ENCODE measurements at regions not wholly inside any gene's neighbourhood (a gene's known extent, or its start where the extent isn't known, plus 50 kb on each side); places are given as distances from the start of the nearest gene placed in this dataset.

DNA sequence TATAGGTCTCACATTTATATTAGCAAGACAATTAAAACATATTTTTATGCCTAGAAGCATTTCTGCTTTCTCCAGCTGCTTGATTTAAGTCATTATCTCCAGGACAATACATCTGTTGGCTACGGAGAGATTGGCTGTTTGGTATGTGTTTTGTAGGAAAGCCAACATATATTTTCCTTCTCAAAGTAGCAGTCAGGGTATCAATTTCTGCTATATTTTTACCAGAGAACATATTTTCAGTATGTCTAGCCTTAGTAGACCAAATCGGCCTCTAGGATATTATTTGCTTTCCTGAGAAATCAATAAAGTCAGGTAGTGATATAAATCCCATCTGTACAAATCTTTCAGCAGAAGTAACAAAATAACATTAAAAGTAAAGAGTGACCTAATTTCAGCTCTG, 150.0 kb upstream of the COL3A1 start:
- Histone ChIP-seq H3K27me3 (ENCODE audit: insufficient read depth, low read depth) (no peaks in the 10 kb centered on the region), H3K4me2 (no peak overlapping the region), H3K9me3 (ENCODE audit: insufficient read depth, low read depth) (no peaks in the 10 kb centered on the region), H3K4me1 (replicated peaks; ENCODE audit: insufficient read depth) (no peaks in the 10 kb centered on the region), H4K20me1 (ENCODE audit: insufficient read depth) (no peaks in the 10 kb centered on the region), H2AFZ (no peak overlapping the region), H3F3A (ENCODE audit: insufficient read depth, low read depth) (no peaks in the 10 kb centered on the region), H3K27ac (no peak overlapping the region), H3K79me2 (ENCODE audit: low read depth) (no peaks in the 10 kb centered on the region), H3K36me3 (ENCODE audit: low read depth) (no peaks in the 10 kb centered on the region), H3K9me2 (ENCODE audit: insufficient read depth) (no peaks in the 10 kb centered on the region), H3K4me3 (no peak overlapping the region)
- DNase-seq: no peak
- no TSS peak for BruUV-seq (replicated peaks)
- no peak for TF ChIP-seq EZH2 (IDR thresholded peaks at IDR 0.05; ENCODE audit: low read depth)
- TF ChIP-seq, protein P1, sequence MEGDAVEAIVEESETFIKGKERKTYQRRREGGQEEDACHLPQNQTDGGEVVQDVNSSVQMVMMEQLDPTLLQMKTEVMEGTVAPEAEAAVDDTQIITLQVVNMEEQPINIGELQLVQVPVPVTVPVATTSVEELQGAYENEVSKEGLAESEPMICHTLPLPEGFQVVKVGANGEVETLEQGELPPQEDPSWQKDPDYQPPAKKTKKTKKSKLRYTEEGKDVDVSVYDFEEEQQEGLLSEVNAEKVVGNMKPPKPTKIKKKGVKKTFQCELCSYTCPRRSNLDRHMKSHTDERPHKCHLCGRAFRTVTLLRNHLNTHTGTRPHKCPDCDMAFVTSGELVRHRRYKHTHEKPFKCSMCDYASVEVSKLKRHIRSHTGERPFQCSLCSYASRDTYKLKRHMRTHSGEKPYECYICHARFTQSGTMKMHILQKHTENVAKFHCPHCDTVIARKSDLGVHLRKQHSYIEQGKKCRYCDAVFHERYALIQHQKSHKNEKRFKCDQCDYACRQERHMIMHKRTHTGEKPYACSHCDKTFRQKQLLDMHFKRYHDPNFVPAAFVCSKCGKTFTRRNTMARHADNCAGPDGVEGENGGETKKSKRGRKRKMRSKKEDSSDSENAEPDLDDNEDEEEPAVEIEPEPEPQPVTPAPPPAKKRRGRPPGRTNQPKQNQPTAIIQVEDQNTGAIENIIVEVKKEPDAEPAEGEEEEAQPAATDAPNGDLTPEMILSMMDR (conservative IDR thresholded peaks at IDR 0.05): no peak
- intact Hi-C loops (cut with micrococcal nuclease; ENCODE audit: unreplicated experiment): no loop called here
- ChIA-PET CTCF (no interaction called here), POLR2A (ENCODE audit: unreplicated experiment) (no interaction called here)

DNA sequence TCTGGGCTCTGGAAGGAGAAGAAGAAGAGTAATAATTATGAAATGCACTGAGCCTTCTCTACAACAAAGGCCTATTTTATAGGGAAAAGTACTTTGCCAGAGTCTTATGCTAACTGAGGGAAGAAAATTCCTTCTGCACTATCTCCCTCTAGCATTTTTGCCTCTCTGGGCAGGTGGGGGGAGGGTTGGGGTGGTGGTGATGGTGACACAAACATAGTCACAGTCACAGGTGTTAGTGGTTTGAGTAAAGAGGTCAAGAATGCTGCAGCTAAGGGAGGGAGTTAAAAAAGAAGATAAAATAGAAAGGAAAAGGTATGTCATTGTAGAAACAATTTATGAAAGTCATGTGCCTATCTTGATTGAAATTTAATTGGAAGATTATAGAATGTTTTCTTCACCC, 140.8 kb upstream of the COL3A1 start:
- ChIA-PET CTCF (no interaction called here), POLR2A (ENCODE audit: unreplicated experiment) (no interaction called here)
- H3K36me3 ChIP-seq (ENCODE audit: low read depth): no peaks in the 10 kb centered on the region

DNA sequence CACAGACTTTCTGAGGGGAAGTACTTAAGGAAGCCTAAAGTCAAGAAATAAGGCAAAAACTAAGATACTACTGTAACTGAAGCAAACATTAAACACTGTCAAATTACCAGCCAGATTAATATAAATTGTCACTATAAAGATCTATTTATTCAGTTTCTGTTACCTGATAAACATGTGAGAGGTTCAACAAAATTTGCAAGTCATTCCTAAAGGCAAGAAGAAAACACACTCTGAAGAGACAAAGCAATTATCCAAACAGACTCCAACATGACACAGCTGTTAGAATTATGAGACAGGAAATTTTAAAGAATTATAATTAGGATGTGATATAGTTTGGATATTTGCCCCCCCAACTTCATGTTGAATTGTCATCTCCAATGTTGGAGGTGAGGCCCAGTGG, 140.4 kb upstream of the COL3A1 start:
- ChIA-PET POLR2A (ENCODE audit: unreplicated experiment) (no interaction called here), CTCF (no interaction called here)
- Histone ChIP-seq H3K4me2 (no peak overlapping the region), H3K9me2 (ENCODE audit: insufficient read depth) (no peaks in the 10 kb centered on the region), H3F3A (ENCODE audit: insufficient read depth, low read depth) (no peaks in the 10 kb centered on the region), H3K36me3 (ENCODE audit: low read depth) (no peaks in the 10 kb centered on the region), H3K4me3 (no peak overlapping the region), H2AFZ (no peak overlapping the region), H4K20me1 (ENCODE audit: insufficient read depth) (no peaks in the 10 kb centered on the region), H3K79me2 (ENCODE audit: low read depth) (no peaks in the 10 kb centered on the region), H3K27ac (no peak overlapping the region), H3K27me3 (ENCODE audit: insufficient read depth, low read depth) (no peaks in the 10 kb centered on the region), H3K4me1 (replicated peaks; ENCODE audit: insufficient read depth) (no peaks in the 10 kb centered on the region), H3K9me3 (ENCODE audit: insufficient read depth, low read depth) (no peaks in the 10 kb centered on the region)
- BruUV-seq (replicated peaks): no TSS peak
- DNase-seq: no peak
- TF ChIP-seq, protein P1 (conservative IDR thresholded peaks at IDR 0.05): no peak
- no peak for TF ChIP-seq EZH2 (IDR thresholded peaks at IDR 0.05; ENCODE audit: low read depth)
- intact Hi-C loops (cut with micrococcal nuclease; ENCODE audit: unreplicated experiment): no loop called here

More for the DNA sequence above, 140.8 kb upstream of the COL3A1 start:
- Histone ChIP-seq H3K9me2 (ENCODE audit: insufficient read depth) (no peaks in the 10 kb centered on the region), H3K79me2 (ENCODE audit: low read depth) (no peaks in the 10 kb centered on the region), H3F3A (ENCODE audit: insufficient read depth, low read depth) (no peaks in the 10 kb centered on the region), H3K4me1 (replicated peaks; ENCODE audit: insufficient read depth) (no peaks in the 10 kb centered on the region), H3K27ac (no peak overlapping the region), H3K4me2 (no peak overlapping the region), H4K20me1 (ENCODE audit: insufficient read depth) (no peaks in the 10 kb centered on the region), H3K9me3 (ENCODE audit: insufficient read depth, low read depth) (no peaks in the 10 kb centered on the region), H2AFZ (no peak overlapping the region), H3K4me3 (no peak overlapping the region), H3K27me3 (ENCODE audit: insufficient read depth, low read depth) (no peaks in the 10 kb centered on the region)
- intact Hi-C loops (cut with micrococcal nuclease; ENCODE audit: unreplicated experiment): no loop called here
- no TSS peak for BruUV-seq (replicated peaks)
- TF ChIP-seq EZH2 (IDR thresholded peaks at IDR 0.05; ENCODE audit: low read depth): no peak
- TF ChIP-seq, protein P1 (conservative IDR thresholded peaks at IDR 0.05): no peak
- no peak for DNase-seq
